MCF 10A (cell line): ENCODE measurements at regions not wholly inside any gene's neighbourhood (a gene's known extent, or its start where the extent isn't known, plus 50 kb on each side); places are given as distances from the start of the nearest gene placed in this dataset.

Experiments
- BruUV-seq: library from RNA; stranded (reverse); fragments of 400-500 nt; replicated peaks from 2 replicates; lab custom pipeline; 2021; lab: Mats Ljungman, UMichigan
- CTCF ChIA-PET: fragments of 300-600 bp; sonication (Branson Sonifier 250); formaldehyde crosslinking; extraction: SDS; loops from one replicate; lab custom pipeline; 2021; ENCODE audit warnings: antibody characterized with exemption, inconsistent platforms; lab: Yijun Ruan, JAX
- POLR2A ChIA-PET: fragments of 300-600, 350-650 bp; sonication (Branson Sonifier 250); formaldehyde crosslinking; extraction: SDS; loops from one replicate; lab custom pipeline; 2020; ENCODE audit warnings: antibody characterized with exemption, inconsistent platforms; lab: Yijun Ruan, JAX
- DNase-seq: peaks from one replicate; pipeline ENCODE4 v3.0.0-alpha.2; 2018; ENCODE audit not compliant: unreplicated experiment
- H3K27ac Mint-ChIP-seq: one replicate; pipeline ENCODE4 v1.8.0; 2022; ENCODE audit warnings: mild to moderate bottlenecking, low read depth, mixed read lengths; ENCODE audit not compliant: unreplicated experiment
- H3K27me3 Mint-ChIP-seq: one replicate; pipeline ENCODE4 v1.8.0; 2022; ENCODE audit warnings: mixed read lengths; ENCODE audit not compliant: insufficient read depth, unreplicated experiment
- H3K36me3 Mint-ChIP-seq: one replicate; pipeline ENCODE4 v1.8.0; 2022; ENCODE audit warnings: mild to moderate bottlenecking, moderate library complexity, mixed read lengths; ENCODE audit not compliant: insufficient read depth, unreplicated experiment
- H3K4me1 Mint-ChIP-seq: one replicate; pipeline ENCODE4 v1.8.0; 2022; ENCODE audit warnings: mixed read lengths; ENCODE audit not compliant: insufficient read depth, unreplicated experiment
- H3K4me3 Mint-ChIP-seq: one replicate; pipeline ENCODE4 v1.8.0; 2022; ENCODE audit warnings: mild to moderate bottlenecking, moderate library complexity, mixed read lengths; ENCODE audit not compliant: unreplicated experiment
- H3K9me3 Mint-ChIP-seq: one replicate; pipeline ENCODE4 v1.8.0; 2022; ENCODE audit warnings: mixed read lengths; ENCODE audit not compliant: unreplicated experiment
- CTCF ChIP-seq: fragments of 200-600 bp; IDR thresholded peaks from one replicate; pipeline ENCODE4 v1.8.0; 2022; ENCODE audit warnings: antibody characterized with exemption, mild to moderate bottlenecking; ENCODE audit not compliant: unreplicated experiment
- intact Hi-C: fragments of 100-400 bp; cut with micrococcal nuclease; formaldehyde crosslinking; loops from 2 replicates; pipeline ENCODE4 v1.14.1; 2022

- ChIA-PET POLR2A (interaction anchor here (0.6 kb wide), 1 partner anchor 289 kb away, joined by 3 read pairs; no protein-coding TSS in a partner anchor), CTCF (interaction anchor here (0.6 to 1.1 kb wide), 4 partner anchors 8 to 276 kb away, joined by 3 read pairs; no protein-coding TSS in a partner anchor)
- DNase-seq, result no peak
- Mint-ChIP-seq H3K27ac (no peak overlapping the region), H3K4me1 (no peaks in the 10 kb centered on the region), H3K36me3 (no peaks in the 10 kb centered on the region), H3K4me3 (no peak overlapping the region), H3K9me3 (no peaks in the 10 kb centered on the region), H3K27me3 (no peaks in the 10 kb centered on the region)
- no peak for TF ChIP-seq CTCF
- no TSS peak for BruUV-seq
- intact Hi-C loops, result loop anchor here (5.0 kb wide), 1 partner anchor 112 kb away; no protein-coding TSS in a partner anchor
Measured at GRCh38 chrX:120774606-120775005, 101.1 kb downstream of the CT47B1 start.

GRCh38 chrX:120773801-120774200 is 101.9 kb downstream of the CT47B1 start:
- TF ChIP-seq CTCF, result no peak
- Mint-ChIP-seq H3K27me3 (no peaks in the 10 kb centered on the region), H3K36me3 (no peaks in the 10 kb centered on the region), H3K9me3 (no peaks in the 10 kb centered on the region), H3K4me1 (no peaks in the 10 kb centered on the region), H3K4me3 (no peak overlapping the region), H3K27ac (no peak overlapping the region)
- intact Hi-C loops, result loop anchor here (5.0 kb wide), 1 partner anchor 112 kb away; no protein-coding TSS in a partner anchor
- POLR2A ChIA-PET, result interaction anchor here (0.6 kb wide), 1 partner anchor 288 kb away, joined by 3 read pairs; no protein-coding TSS in a partner anchor
- no TSS peak for BruUV-seq
- no peak for DNase-seq
- CTCF ChIA-PET, result interaction anchor here (0.5 to 1.1 kb wide), 3 partner anchors 18 to 281 kb away, joined by 3 read pairs; no protein-coding TSS in a partner anchor

GRCh38 chrX:120769576-120770341 is 105.9 kb downstream of the CT47B1 start:
- Mint-ChIP-seq H3K36me3 (no peaks in the 10 kb centered on the region), H3K4me3 (no peak overlapping the region), H3K27ac (peak overlapping the region; percentile 15), H3K4me1 (peaks cover 7% of the 10 kb centered on the region), H3K27me3 (no peaks in the 10 kb centered on the region), H3K9me3 (no peaks in the 10 kb centered on the region)
- BruUV-seq, result no TSS peak
- intact Hi-C loops, result loop anchor here (1.0 to 5.0 kb wide), 3 partner anchors 107 to 271 kb away; no protein-coding TSS in a partner anchor
- TF ChIP-seq CTCF, result peak; percentile 32
- DNase-seq, result peak; percentile 85
- ChIA-PET POLR2A (interaction anchor here (0.6 to 1.0 kb wide), 3 partner anchors 9 to 271 kb away, joined by 3 to 4 read pairs (median 3); no protein-coding TSS in a partner anchor), CTCF (interaction anchor here (0.6 to 2.7 kb wide), 13 partner anchors 11 to 271 kb away, joined by 3 to 12 read pairs (median 4); no protein-coding TSS in a partner anchor)

GRCh38 chrX:120768681-120769080 is 107.0 kb downstream of the CT47B1 start:
- peak; percentile 44 for DNase-seq
- peaks cover 7% of the 10 kb centered on the region for H3K4me1 Mint-ChIP-seq
- TF ChIP-seq CTCF, result no peak
- ChIA-PET POLR2A (interaction anchor here (0.6 kb wide), 1 partner anchor 228 kb away, joined by 3 read pairs; no protein-coding TSS in a partner anchor), CTCF (interaction anchor here (2.7 kb wide), 1 partner anchor 254 kb away, joined by 10 read pairs; no protein-coding TSS in a partner anchor)
- no peaks in the 10 kb centered on the region for H3K36me3 Mint-ChIP-seq
- no peaks in the 10 kb centered on the region for H3K9me3 Mint-ChIP-seq
- H3K27ac Mint-ChIP-seq, result no peak overlapping the region
- no peaks in the 10 kb centered on the region for H3K27me3 Mint-ChIP-seq
- no peak overlapping the region for H3K4me3 Mint-ChIP-seq
- intact Hi-C loops, result no loop called here
- no TSS peak for BruUV-seq
